Uterus (tissue), 3 donors: ENCODE measurements at regions not wholly inside any gene's neighbourhood (a gene's known extent, or its start where the extent isn't known, plus 50 kb on each side); places are given as distances from the start of the nearest gene placed in this dataset.

ENCODE experiments used
- DNase-seq, 2 donors: peaks; one replicate each; pipeline ENCODE4 v3.0.0-alpha.2; 2019 to 2020
- H3K27ac ChIP-seq, 2 donors: fragments of 200-600 bp; sonication (generic); 1 replicate in 1 of 2; 2 replicates in 1 of 2; pipeline ENCODE4 v1.5.1; 2016 to 2018
- H3K27me3 ChIP-seq, 2 donors: fragments of 200-600 bp; sonication (generic); one replicate each; pipeline ENCODE4 v1.5.1; 2018 to 2019; ENCODE audit warnings: control low read depth in 1 of 2
- H3K36me3 ChIP-seq, 2 donors: fragments of 200-600 bp; sonication (generic); one replicate each; pipeline ENCODE4 v1.5.1; 2019; ENCODE audit warnings: control low read depth in 1 of 2
- H3K4me1 ChIP-seq, 2 donors: fragments of 200-600 bp; sonication (generic); one replicate each; pipeline ENCODE4 v1.5.1; 2018 to 2019; ENCODE audit warnings: control low read depth in 1 of 2
- H3K4me3 ChIP-seq, 2 donors: fragments of 200-600 bp; sonication (generic); 1 replicate in 1 of 2; 2 replicates in 1 of 2; pipeline ENCODE4 v1.5.1; 2018 to 2019; ENCODE audit warnings: mild to moderate bottlenecking in 1 of 2
- H3K9me3 ChIP-seq, 2 donors: fragments of 200-600 bp; sonication (generic); one replicate each; pipeline ENCODE4 v1.5.1; 2019; ENCODE audit warnings: control low read depth in 1 of 2
- CTCF ChIP-seq, 4 experiments: fragments of 200-600 bp in 2 of 4; fragments of 450-650 bp in 2 of 4; sonication (generic) in 2 of 4; IDR thresholded peaks; one replicate each; pipeline ENCODE4 v1.5.1; 2016 to 2019; ENCODE audit warnings: antibody characterized with exemption in 4 of 4, mild to moderate bottlenecking in 2 of 4, moderate library complexity in 1 of 4
- POLR2A ChIP-seq, 2 donors: fragments of 450-650 bp; IDR thresholded peaks; one replicate each; pipeline ENCODE4 v1.6.1; 2016; ENCODE audit warnings: antibody characterized with exemption in 2 of 2, mild to moderate bottlenecking in 1 of 2, moderate library complexity in 1 of 2
- intact Hi-C: fragments of 100-400 bp; cut with DNase I; formaldehyde crosslinking; loops from one replicate; pipeline ENCODE4 v1.15.1; 2023; ENCODE audit warnings: low total_unique reads
- donor health status: DM: yes; HTN: yes; CAD: no.

DNA sequence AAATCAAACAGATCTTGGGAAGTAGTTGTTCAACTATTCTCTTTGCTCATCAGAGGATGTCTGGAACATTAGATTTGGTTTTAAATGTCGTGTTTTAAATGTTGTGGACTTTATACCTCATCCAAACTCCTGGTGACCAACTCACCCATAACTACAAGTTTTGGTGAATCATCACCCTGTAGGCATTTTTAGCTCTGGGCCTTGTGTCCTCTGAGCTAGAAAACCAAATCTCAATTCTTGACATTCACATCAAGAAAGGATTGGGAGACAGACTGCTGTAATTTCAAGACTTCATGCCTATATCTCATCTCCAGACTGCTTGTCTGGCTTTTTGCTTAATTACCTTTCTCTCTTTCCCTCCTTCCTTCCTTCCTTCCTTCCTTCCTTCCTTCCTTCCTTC is 228.5 kb upstream of the ROBO2 start:
- H3K9me3 ChIP-seq: peaks cover 0 to 2% of the 10 kb centered on the region in 2 donors
- intact Hi-C loops: no loop called here
- no peaks in the 10 kb centered on the region for H3K4me1 ChIP-seq
- no peak for TF ChIP-seq POLR2A (IDR thresholded peaks at IDR 0.05)
- no peak for TF ChIP-seq CTCF (IDR thresholded peaks at IDR 0.05)
- no peak for DNase-seq
- H3K27me3 ChIP-seq: no peaks in the 10 kb centered on the region
- no peaks in the 10 kb centered on the region for H3K36me3 ChIP-seq
- no peak overlapping the region for H3K4me3 ChIP-seq
- no peak overlapping the region for H3K27ac ChIP-seq

- intact Hi-C loops: no loop called here
- no peak overlapping the region for H3K4me3 ChIP-seq
- TF ChIP-seq POLR2A (IDR thresholded peaks at IDR 0.05) (no peak), CTCF (IDR thresholded peaks at IDR 0.05) (no peak)
- DNase-seq: no peak
- H3K9me3 ChIP-seq: peaks cover 0 to 2% of the 10 kb centered on the region in 2 donors
- no peaks in the 10 kb centered on the region for H3K4me1 ChIP-seq
- H3K36me3 ChIP-seq: no peaks in the 10 kb centered on the region
- no peak overlapping the region for H3K27ac ChIP-seq
- no peaks in the 10 kb centered on the region for H3K27me3 ChIP-seq
These were observed 227.2 kb upstream of the ROBO2 start for GRCh38 chr3:76812649-76813242.

DNA sequence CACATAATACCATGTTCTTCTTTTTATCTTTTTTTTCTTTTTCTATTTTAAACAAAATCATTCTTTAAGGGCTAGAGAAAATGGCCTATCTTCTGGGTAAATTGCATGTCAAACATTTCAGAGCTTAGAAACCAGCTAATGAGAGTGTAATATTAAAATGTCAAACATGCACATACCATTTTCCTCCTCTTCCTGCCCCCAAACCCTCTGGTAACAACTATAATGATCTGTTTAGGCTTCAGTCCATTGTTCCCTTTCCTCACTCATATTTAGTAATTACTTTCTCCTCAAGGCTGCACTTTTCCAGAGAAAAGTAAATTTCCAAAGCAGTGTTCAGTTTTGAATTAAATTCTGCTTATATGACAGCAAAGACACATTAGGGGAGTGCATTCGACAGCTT is 224.3 kb upstream of the ROBO2 start:
- Histone ChIP-seq H3K9me3 (peaks cover 0 to 2% of the 10 kb centered on the region in 2 donors), H3K27ac (no peak overlapping the region), H3K27me3 (no peaks in the 10 kb centered on the region), H3K36me3 (no peaks in the 10 kb centered on the region), H3K4me1 (no peaks in the 10 kb centered on the region), H3K4me3 (no peak overlapping the region)
- intact Hi-C loops: no loop called here
- DNase-seq: no peak
- TF ChIP-seq POLR2A (IDR thresholded peaks at IDR 0.05) (no peak), CTCF (IDR thresholded peaks at IDR 0.05) (no peak)

- TF ChIP-seq CTCF (IDR thresholded peaks at IDR 0.05) (no peak), POLR2A (IDR thresholded peaks at IDR 0.05) (no peak)
- DNase-seq: no peak
- intact Hi-C loops: no loop called here
- no peaks in the 10 kb centered on the region for H3K27me3 ChIP-seq
- H3K27ac ChIP-seq: no peak overlapping the region
- no peak overlapping the region for H3K4me3 ChIP-seq
- H3K9me3 ChIP-seq: no peaks in the 10 kb centered on the region
- H3K4me1 ChIP-seq: no peaks in the 10 kb centered on the region
- no peaks in the 10 kb centered on the region for H3K36me3 ChIP-seq
These were observed 219.4 kb upstream of the ROBO2 start for GRCh38 chr3:76820481-76820880.

- H3K27ac ChIP-seq: no peak overlapping the region
- H3K27me3 ChIP-seq: no peaks in the 10 kb centered on the region
- H3K4me1 ChIP-seq: no peaks in the 10 kb centered on the region
- intact Hi-C loops: no loop called here
- H3K4me3 ChIP-seq: no peak overlapping the region
- H3K36me3 ChIP-seq: no peaks in the 10 kb centered on the region
- DNase-seq: no peak
- no peaks in the 10 kb centered on the region for H3K9me3 ChIP-seq
- TF ChIP-seq CTCF (IDR thresholded peaks at IDR 0.05) (no peak), POLR2A (IDR thresholded peaks at IDR 0.05) (no peak)
These were observed 215.2 kb upstream of the ROBO2 start for GRCh38 chr3:76824658-76825240.
